Superior temporal gyrus (tissue), 1 donor: ENCODE measurements at regions not wholly inside any gene's neighbourhood (a gene's known extent, or its start where the extent isn't known, plus 50 kb on each side); places are given as distances from the start of the nearest gene placed in this dataset.

Experiments
- DNase-seq: peaks from one replicate; pipeline ENCODE4 v3.0.0-alpha.2; 2016; ENCODE audit errors: extremely low spot score

DNA sequence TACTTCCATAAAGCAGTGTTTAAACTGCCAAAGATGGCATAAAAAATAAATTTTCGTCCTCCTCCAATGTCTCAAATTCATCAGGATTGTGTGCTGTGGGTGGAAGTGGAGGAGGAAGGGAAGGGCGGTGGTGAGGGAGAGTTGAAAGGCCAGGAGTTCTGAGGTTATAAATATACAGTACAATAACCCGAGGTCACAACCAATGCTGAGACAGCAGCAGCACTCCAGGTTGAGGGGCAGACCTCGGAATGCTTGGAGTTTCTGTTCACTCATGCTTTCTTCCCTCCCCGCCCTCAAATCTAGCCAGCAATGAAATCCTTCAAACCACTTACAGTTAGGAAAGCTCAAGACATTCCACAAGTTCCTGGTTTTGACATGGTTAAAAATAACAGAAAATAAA is 134.0 kb upstream of the SMAD1 start:
- no peak for DNase-seq

DNA sequence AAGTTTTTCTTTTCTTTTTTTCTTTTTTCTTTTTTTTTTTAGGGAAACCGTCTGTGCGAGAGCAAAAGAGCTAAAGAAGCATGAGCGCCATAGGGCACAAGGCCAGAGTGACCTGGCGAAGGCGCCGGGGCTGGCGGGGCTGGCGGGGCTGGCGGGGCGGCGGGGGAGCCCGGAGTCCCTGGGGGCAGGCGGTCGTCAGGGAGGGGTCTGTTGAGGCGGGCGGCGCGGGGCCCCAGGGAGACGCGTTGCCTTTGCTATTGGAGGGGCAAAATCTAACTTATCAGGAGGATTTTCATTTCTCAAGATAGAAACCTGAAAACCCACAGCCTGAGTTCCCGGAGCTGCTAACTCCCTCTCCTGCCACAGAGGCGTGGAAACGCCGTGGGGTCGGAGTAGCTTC is 135.6 kb upstream of the SMAD1 start:
- no peak for DNase-seq

DNA sequence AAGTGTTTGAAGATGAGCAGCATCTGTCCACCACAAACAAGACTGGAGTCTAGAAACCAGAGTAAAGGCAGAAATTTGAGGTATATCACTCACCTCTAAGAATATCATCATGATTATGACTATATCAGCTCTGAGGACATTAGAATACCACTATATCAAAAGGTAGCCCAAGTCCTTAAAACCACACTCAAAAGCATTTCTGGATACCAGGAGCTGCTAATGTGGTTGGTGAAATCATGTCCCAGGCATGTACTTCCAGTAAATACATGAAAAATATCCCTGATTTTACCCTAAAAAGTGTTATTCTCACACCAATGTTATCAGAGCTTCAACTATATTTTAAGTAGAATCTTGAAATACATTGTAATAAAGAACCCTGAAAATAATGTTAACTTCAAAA is 136.3 kb upstream of the SMAD1 start:
- no peak for DNase-seq

DNA sequence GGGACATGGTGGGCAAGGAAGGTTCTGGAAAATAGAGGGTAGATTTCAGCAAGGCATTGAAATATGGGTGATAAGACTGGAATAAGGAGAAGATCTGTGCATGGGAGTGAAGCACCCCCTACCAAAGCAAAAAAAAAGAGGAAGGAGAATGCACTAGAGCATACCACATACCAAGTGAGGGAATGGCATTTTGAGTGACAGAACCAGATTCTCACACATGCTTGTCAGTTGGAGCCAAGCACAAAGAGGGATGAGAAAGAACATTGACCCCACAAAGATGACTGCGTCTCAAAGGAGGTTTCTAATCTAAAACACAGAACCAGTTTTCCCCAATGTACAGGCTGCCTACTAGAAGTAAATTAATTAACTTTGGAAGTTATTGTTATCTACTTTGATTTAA is 140.3 kb upstream of the SMAD1 start:
- no peak for DNase-seq

DNA sequence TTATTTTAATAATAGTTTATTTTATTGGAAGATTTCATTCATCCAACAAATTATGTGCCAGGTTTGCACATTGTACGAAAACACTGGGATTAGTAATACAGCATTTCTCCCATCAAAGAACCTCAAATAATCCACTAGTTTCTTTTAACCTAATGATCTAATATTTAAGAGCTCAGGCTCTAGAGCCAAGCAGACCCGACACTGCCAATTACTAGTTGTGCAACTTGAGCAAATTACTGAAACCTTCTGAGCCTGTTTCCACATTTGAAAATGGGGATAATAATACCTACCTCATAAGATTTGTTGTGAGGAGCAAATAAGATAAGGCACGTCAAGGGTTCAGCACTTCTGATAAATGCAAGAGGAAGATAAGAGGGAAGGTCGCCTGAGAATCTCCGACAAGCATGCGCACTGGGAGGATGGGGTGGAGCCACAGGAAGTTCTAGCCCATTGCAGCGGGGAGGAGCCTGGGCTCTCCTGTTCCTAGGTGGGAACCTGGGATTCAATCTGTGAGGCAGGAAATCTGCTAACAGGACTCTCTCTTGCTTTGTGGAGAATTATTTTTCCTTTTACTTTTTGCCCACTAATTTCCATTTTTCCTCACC is 141.5 kb upstream of the SMAD1 start:
- DNase-seq = no peak

DNA sequence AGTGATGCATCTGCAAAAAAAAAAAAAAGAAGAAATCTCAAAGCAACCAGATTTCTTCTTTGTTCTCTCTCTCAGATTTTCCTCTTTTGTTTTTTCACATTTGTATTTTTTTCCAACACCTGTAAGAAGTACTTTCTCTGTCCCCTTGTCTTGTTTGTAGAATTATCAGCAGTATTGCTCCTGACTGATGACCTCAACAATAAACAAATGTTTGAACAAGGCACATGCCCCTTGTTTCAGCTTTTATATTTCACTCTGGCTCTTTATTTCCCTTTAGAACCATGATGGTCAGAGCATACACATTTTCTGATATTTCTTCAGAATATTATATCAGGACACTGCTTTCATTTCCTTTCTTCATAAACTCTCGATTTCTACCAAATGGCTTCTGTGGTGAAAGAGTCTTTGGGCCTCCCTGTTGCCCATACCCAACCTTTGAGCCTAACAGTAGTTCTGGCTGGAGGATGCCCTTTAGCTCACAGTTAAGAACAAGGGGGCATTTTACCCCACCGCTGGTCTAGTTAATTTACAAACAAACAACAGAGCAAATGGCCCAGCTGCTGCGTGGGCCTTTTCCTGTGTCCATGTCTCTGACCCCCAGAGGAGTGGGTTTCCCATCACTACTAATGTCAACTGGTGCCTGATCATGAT is 142.5 kb upstream of the SMAD1 start:
- DNase-seq = no peak

DNA sequence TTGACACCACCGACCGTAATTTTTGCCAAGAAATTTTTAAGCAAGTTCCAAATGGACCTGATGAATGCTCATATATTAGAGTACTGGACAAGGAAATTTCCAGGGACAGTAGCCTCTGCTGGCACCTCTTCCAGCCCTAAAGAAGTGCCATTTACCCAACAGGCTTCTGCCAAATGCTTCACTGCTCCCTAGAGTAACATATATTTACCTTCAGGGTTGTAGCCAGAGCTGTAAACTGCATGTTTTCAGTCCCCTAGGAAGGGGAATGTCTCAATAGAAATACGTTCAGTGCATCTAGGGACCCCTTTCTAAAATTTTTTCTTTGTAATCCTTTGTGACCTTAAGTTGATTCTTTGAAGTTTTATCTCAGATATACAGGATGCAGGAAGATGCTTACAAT is 143.1 kb upstream of the SMAD1 start:
- no peak for DNase-seq

DNA sequence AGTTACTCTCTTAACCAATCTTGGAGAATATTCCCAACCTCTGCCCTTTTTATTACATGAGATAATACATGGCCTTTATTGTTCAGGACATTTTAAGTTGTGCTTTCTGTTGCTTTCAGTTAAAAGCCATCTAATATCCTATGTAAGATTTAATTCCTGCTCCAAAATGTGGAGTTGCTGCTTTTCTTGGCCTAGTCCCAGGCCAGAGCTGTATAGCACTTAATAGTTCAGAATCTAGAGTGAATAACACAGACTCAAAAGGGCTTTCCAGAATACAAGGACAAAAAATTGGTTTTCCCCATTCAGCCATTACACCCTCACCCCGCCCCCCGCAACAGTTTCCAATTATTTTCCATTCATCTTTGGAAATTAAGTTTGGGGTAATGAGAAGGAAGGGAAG is 144.3 kb upstream of the SMAD1 start:
- no peak for DNase-seq

DNA sequence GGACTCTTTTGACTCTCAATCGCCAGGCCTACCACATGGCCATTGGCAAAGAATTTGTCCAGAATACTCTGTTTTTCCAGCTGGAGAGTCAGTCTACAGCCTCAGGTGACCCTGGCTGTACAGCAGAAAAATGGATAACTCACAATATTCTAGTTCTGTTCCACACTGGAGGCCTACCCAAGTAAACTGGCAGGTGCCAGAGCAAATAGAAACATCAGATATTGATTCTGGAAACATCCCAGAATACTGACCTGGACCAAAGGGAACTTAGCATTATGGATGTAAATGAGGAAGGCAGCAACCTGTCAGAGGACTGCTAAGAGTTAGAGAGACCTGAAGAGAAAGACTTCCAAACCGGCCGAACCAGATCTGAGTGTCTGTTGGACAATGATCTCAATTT is 147.9 kb upstream of the SMAD1 start:
- DNase-seq = no peak

DNA sequence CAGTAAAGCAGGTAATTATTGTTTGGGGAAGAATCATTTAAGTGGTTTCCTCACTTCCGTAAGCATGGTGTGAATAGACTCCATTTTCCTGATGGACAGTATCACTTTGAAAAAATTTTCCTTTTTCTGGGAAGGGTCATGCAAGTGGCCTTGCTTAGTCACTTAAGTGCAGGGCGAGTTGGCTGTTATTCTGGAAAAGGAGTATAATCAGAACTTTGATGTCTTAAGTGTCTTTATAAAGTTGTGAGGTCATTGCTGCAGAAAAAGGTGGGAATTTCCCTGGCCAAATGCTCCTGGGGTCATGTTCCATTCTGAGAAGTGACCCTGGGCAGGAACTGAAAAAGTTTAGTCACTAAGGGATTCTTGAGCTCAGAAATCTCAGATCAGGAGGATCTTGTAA is 146.1 kb upstream of the OTUD4 start:
- no peak for DNase-seq

DNA sequence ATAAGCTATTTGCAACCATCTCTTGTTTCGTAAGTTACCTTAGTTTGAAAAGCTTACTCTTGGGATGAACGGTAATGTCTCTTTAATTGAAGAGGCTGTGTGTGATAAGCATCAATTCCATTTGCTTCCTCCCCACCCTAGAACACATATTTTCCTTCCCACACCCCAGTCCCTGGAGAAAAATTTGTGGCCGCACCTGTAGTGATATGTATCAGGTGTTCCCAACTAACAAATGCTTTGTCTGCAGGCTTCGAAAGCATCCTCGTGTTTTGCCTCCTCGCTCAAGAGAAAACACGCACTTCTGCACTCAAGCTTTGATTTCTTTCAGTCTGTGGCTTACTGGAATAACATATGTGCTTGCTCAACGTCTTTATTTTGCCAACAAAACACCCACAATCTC is 143.8 kb upstream of the OTUD4 start:
- no peak for DNase-seq

DNA sequence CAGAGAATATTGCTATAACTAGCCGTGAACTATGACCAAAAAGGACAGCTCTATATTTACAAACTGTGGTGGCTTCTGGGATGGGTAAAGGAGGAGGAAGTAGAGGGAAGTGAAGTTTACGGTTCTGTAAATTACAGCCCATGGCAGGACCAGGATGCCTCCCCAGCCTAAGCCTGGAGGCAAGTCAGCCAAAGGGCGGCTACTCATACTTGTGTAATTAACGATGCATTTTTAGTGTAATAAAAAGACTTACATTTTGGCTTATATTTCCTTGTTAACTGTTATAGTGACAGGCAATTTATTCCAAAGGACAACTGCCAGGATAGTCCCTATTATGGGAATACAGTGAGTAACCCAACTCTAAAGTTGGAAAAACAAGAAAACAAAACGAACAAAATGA is 139.9 kb upstream of the OTUD4 start:
- DNase-seq = no peak

DNA sequence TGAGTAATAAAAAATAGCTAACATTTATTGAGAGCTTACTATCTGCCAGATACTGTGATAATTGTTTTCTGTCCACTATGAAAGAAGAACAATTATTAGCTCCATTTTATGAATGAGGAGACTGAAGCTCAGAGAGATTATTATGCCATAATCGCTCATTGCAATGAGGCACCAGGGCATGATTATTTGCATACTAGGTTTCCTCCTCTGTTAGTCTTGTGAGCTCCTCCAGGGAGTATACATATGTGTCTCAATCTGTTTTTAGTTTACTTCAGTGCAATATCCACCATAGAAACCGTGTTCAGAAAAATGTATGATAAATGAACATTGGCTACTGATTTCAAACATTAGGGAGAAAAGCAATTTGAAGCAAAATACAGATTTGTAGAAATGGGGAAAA is 139.4 kb upstream of the OTUD4 start:
- no peak for DNase-seq

DNA sequence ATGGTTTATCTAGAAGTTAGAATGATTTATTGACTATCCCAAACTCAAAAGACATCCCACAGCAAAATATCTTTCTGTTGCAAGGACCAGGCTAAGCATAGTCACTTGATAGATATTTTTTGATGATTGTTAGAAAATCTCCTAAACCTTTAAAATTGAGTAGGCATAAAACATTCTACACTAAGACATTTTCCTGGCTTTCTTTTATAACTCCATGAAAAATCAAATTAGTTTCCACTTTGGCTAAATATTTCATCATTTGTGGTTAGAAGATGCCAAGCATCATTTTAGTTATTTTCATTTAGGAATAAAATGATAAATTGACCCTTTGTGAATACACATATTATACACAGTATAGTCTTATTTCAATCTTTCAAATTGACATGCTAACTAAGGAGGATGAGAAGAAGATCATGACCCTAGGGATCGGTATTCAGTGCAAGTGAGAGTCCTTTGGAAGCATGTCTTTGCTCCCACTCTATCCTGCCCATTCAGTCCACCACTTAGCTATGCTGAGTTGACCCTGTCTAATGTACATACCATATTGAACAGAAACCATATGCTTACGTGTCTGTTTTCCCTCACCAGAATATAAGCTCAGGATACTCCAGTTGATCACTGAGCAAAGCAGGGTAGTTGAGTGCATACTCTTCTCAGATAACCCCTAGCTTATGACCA is 136.6 kb upstream of the OTUD4 start:
- DNase-seq = no peak

DNA sequence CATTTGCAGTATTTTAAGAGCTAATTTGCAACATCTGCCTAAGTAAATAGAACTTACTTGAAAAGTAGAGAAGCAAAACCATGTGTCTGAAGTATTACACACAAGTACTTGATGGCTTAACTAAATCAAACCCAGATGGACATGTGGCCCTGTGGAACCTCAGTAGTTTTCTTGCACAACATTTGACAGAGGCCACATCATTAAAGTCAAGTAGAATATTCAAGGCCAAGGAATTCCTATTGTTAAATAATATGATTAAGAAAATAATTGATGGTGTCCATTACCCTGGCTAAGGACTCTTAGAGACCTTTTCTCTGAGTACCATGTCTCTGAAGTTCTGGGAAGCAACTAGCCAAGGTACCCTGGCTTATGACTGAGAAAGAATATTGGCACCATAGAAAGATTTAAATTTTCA is 135.4 kb upstream of the OTUD4 start:
- no peak for DNase-seq

DNA sequence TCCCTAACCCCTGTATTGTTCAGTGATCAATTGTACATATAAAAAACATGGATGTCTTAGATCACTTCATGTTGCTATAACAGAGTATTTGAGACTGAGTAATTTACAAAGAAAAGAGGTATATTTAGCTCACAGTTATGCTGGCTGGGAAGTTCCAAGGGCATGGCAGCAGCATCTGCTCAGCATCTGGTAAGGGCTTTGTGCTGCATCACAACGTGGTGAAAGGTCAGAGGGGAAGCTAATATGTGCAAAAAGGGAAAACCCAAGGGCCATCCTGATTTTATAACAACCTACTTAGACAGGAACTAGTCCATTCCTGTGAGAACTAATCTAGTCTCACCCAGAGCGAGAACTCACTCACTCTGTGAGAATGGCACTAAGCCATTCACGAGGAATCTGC is 128.2 kb upstream of the OTUD4 start:
- DNase-seq = no peak

DNA sequence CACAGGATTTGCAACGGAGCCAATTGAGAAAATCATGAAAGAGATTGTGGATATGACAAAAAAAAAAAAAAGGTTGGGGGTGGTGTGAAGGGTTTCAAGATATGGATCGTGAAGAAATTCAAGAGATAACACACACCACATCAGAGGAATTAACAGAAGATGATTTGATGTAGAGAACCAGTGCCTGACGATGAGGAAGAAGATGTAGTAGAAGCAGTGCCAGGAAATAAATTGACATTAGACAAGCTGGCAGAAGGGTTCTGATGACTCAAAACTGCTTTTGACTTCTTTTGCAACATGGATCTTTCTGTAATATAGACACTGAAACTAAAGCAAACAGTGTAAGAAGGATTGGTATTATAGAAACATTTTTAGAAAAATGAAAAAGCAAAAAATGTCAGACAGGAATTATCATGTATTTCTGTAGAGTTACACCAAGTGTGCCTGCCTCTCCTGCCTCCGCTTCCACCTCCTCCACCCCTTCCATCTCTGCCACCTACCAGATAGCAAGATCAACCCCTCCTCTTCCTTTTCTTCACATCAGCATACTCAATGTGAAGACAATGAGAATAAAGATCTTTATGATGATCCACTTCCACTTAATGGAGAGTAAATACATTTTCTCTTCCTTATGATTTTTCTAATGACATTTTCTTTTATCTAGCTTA is 127.5 kb upstream of the OTUD4 start:
- DNase-seq = peak; percentile 35

DNA sequence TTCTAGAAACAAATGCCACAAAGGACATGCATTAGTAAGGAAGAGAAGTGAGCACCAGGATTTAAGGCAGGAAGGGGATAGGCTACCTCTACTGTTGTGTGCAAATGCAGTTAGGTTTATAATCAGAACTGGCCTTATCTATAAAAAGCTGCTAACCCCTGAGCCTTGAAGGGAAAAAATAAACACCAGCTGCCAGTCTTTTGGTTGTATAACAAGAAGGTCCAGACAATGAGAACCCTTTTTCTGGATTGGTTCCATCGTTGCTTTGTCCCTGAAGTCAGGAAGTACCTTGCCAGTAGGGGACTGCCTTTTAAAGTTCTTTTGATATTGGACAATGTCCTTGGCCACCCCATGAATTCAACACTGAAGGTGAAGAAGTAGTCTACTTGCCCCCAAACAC is 126.7 kb upstream of the OTUD4 start:
- no peak for DNase-seq

DNA sequence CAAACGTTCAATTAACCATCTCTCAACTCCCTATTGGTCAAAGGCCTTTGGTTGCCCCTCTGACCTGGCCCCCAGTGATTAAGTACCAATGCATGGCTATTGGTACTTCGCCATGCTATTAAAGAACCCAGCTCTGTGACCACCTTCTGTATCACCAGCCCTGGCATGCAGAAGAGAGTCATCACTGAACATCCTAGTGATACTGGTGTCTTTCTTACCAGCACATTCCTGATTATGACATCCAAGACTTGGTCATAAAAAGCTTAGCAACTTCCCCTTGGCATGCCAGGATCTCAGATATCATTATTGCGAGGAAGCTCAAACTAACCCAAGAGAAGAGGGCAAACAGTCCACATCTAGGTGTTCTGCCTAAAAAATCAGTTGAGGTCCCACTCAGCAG is 122.3 kb upstream of the OTUD4 start:
- DNase-seq = no peak

DNA sequence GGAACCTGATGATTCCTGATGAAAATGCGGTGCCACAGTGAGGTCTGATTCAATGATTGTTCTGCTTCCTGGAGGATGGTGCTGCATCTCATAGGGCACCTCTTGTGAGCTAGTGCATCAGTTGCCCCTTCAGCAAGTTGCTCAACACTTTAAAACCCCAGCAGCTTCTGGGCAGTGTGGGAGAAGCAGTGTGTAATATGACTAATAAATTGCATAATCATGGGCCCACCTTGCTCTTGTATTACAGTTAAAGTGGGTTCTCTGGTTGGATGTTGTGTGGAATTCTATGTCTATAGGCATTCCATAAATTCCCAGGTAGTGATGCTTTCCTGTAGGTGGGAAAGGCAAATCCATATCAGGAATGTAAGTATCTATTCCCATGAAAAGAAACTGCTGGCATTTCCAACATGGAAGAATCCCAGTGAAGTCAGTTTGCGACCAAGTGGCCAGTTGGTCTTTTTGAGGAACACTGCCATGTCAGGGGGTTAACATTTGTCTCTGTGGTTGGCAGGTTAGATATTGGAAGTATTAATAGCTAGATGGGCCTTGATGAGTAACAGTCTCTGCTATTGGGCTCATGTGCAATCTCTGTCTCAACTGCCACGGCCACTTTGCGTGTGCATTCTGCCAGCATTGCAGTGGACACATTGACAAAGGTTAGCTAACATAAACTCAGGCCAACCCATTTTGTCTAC is 121.1 kb upstream of the OTUD4 start:
- no peak for DNase-seq

DNA sequence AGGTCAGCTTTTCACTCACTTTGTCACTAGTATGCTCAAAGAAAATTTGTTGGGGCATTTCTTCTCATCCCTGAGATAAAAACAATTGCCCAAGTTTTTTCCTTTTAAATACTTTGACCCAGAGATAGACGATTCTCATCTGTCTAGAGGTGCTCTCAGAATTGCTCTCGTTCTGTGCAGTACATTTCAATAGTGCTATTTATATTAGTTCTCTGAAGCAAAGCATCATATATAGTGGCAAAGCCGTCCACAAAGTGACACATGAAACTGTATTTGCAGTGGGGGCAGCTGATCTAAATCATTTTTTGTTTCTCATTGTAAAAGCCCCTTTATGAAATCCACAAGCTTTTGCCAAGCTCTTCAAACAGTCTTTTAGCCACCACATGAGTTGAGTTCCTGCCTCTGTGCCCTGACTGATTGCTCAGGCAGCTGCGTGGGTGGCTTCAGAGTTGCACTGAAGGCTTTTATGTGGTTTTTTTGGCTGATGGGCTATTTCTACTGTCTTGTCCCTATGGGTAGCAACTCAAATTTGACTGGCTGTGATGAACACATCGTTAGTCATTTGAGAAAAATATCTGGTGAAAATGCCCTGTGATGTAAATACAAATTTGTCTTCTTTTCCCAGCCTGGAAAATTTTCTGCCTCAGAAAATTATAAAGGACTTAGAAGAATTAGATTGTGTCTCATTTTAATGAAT is 119.1 kb upstream of the OTUD4 start:
- DNase-seq = peak; percentile 30

DNA sequence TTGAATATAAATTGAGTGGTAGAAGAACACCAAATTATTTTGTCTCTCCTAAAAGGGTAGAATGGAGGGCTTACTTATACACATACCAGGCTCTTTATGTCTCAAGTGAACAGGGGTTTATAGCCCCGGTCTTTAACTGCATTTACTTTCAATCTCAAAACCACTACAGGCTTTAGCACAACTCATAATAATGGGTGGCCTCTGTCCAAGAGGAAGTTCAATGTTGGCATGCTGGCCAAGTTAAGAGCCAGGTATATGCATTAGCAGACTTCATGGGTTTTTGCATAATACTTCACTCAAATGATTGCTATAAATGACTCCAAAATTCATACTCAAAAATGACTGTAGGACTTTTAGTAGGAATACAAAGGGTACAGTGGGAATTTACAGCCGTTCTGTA is 118.5 kb upstream of the OTUD4 start:
- DNase-seq = no peak
